GM12873 (cell line): ENCODE measurements at regions not wholly inside any gene's neighbourhood (a gene's known extent, or its start where the extent isn't known, plus 50 kb on each side); places are given as distances from the start of the nearest gene placed in this dataset.

Source experiments
- CTCF ChIP-seq: IDR thresholded peaks from 2 replicates; pipeline ENCODE4 v1.5.1; 2012; ENCODE audit warnings: low read depth, mild to moderate bottlenecking, moderate library complexity, low read length, control low read depth; ENCODE audit not compliant: insufficient read depth; ENCODE audit errors: missing control alignments

DNA sequence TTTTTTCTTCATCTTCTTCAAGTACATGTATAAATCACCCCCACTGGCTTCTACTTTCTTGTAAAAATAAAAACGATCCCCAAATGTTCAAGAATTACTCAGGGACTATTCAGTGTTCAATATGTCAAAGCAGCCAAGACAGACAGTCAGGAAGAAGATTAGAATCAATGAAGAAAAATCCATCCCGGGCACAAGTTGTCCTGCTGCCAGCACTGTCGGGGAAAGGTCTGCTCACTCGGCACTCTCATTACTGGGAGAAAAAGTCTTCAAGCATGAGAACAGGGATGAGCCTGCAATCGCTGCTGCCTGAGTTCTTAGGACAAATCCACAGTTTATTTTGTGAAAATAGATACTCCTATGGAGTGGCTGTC, 482.8 kb upstream of the KLHL29 start:
- TF ChIP-seq CTCF, result no peak

- TF ChIP-seq CTCF, result no peak
These were observed 482.3 kb upstream of the KLHL29 start for GRCh38 chr2:22902662-22903165.

- no peak for TF ChIP-seq CTCF
These were observed 481.4 kb upstream of the KLHL29 start for GRCh38 chr2:22903616-22904015.

DNA sequence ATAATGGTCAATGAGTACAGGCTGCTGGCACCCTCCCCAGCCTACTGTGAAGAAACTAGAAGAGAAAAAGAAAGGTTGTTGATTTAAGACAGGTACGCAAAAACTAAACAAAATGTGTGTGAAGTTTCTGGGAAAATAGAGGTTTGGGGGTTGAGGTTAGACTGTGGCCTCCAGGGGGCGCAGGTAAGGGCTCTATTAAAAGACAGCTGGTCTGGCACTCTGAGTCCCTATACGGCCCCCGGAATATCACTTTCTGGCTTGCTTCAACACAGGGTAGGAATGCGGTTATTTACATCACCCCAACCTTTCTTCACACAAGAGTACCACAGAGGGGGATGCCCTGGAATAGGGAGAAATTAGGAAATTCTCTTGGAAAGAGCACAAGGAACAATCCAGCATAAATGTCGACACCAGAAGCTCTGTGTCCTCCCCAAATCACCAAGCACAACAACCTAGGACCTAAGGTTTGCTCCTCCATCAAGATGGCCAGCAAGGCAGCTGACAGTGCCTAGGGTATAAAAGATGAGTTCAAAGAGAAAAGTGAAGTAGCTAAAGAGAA, 480.8 kb upstream of the KLHL29 start:
- TF ChIP-seq CTCF, result peak; percentile 77

- no peak for TF ChIP-seq CTCF
These were observed 477.6 kb upstream of the KLHL29 start for GRCh38 chr2:22907330-22907729.

DNA sequence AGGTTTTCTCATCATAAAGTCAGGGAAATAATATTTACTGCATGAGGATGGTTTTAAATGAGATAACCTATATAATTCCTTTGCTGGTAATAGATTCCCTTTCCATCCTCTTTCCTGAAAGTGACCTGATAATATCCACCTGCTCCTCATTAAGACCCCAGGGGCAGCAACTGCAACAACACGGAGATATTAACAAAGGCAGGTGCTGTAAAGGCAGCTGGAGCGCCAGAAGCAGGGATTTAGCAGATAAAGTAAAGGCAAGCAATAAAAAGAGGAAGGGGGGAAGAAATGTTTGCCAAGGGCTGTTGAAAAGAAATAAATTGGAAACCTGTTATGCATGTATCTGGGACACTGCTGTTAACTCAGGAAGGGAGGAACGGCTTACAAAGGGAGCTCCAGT, 472.6 kb upstream of the KLHL29 start:
- no peak for TF ChIP-seq CTCF

DNA sequence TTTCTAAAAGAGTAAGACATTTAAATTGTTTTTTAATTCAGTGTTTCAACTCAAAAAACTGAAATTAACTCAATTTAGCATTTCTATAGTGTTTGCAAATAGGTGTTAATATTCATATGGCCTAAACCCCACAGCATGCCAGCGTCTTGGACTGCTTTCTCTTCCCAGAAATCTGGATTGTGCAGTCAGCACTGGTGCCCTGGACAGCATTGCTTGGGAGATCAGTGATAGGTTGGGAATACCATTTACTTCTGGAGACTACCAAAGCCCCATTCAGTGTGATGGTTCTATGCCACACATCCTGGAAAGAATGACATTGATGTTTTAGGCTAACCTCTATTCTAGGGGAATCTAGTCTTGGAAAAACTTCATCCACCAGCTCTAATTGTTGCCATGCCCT, 455.0 kb upstream of the KLHL29 start:
- TF ChIP-seq CTCF, result no peak

DNA sequence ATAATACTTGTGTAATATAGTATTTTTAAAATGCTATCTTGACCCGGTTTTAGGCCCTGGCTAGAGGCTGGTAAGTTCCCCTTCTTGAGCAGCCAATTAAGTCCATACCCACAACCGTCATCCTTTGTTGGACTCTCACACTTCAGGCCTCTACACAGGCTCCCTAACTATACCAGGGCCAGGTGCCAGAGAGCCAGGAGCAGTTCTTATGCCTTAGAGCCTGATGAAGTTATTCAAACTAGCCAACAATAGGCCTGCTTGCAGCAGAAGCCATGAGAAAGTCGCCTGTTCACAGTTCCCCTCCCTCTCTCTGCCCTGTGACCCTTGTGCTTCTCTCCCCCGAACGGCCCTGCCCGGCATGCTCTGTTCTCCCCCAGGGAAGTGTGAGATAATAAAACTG, 454.2 kb upstream of the KLHL29 start:
- TF ChIP-seq CTCF, result no peak
